ENCODE measurements at regions not wholly inside any gene's neighbourhood (a gene's known extent, or its start where the extent isn't known, plus 50 kb on each side); places are given as distances from the start of the nearest gene placed in this dataset.

- no peak for TF ChIP-seq CTCF (IDR thresholded peaks at IDR 0.05; ENCODE audit: insufficient read depth, low read length)
- no peak for TF ChIP-seq POLR2AphosphoS5 (IDR thresholded peaks at IDR 0.05; ENCODE audit: low read depth)
- TF ChIP-seq REST (IDR thresholded peaks at IDR 0.05; ENCODE audit: insufficient replicate concordance, low read depth), result no peak
- TF ChIP-seq SPI1 (IDR thresholded peaks at IDR 0.05; ENCODE audit: borderline replicate concordance, low read depth), result no peak
- no peak for TF ChIP-seq GABPA (IDR thresholded peaks at IDR 0.05; ENCODE audit: low read depth)
These were observed 72.5 kb upstream of the NYAP2 start for GRCh38 chr2:225326969-225327368.
